Stimulated activated CD4-positive, alpha-beta T cell treated with anti-CD3 and anti-CD28 coated beads, Interleukin-1b, Interleukin-23, amount 100 ng/mL, for 4 hours (primary cell): ENCODE measurements at regions not wholly inside any gene's neighbourhood (a gene's known extent, or its start where the extent isn't known, plus 50 kb on each side); places are given as distances from the start of the nearest gene placed in this dataset.

Source experiments
- DNase-seq, 2 donors: peaks; one replicate each; pipeline ENCODE4 v3.0.0-alpha.2; 2020; ENCODE audit warnings: low read depth in 2 of 2

- no peak for DNase-seq
These were observed 273.6 kb downstream of the HRH4 start for GRCh38 chr18:24734058-24734457.

GRCh38 chr18:24735624-24736231, 275.3 kb downstream of the HRH4 start:
- DNase-seq: no peak

GRCh38 chr18:24736662-24737330, 276.4 kb downstream of the HRH4 start:
- no peak for DNase-seq

- no peak for DNase-seq
These were observed 280.4 kb downstream of the HRH4 start for GRCh38 chr18:24740829-24741228.

- DNase-seq: no peak
These were observed 280.9 kb downstream of the HRH4 start for GRCh38 chr18:24741321-24741720.

GRCh38 chr18:24741965-24742724, 281.7 kb downstream of the HRH4 start:
- DNase-seq: no peak

- no peak for DNase-seq
These were observed 294.3 kb downstream of the HRH4 start for GRCh38 chr18:24754583-24755253.

GRCh38 chr18:24756385-24756784, 295.9 kb downstream of the HRH4 start:
- DNase-seq: no peak

GRCh38 chr18:24757134-24757533, 296.7 kb downstream of the HRH4 start:
- no peak for DNase-seq

GRCh38 chr18:24761765-24762164, 301.3 kb downstream of the HRH4 start:
- DNase-seq: no peak

- no peak for DNase-seq
These were observed 302.1 kb downstream of the HRH4 start for GRCh38 chr18:24762511-24762910.

GRCh38 chr18:24763765-24764513, 303.5 kb downstream of the HRH4 start:
- DNase-seq: no peak

- no peak for DNase-seq
These were observed 304.3 kb downstream of the HRH4 start for GRCh38 chr18:24764766-24765165.

GRCh38 chr18:24766376-24766775, 305.9 kb downstream of the HRH4 start:
- no peak for DNase-seq

- no peak for DNase-seq
These were observed 310.0 kb downstream of the HRH4 start for GRCh38 chr18:24770311-24771024.

GRCh38 chr18:24771300-24771699, 310.9 kb downstream of the HRH4 start:
- DNase-seq: no peak

- DNase-seq: no peak
These were observed 312.7 kb downstream of the HRH4 start for GRCh38 chr18:24773101-24773500.

GRCh38 chr18:24776019-24776418, 315.6 kb downstream of the HRH4 start:
- DNase-seq: no peak

GRCh38 chr18:24778810-24779418, 318.5 kb downstream of the HRH4 start:
- no peak for DNase-seq

- DNase-seq: no peak
These were observed 322.1 kb downstream of the HRH4 start for GRCh38 chr18:24782566-24782965.

- no peak for DNase-seq
These were observed 324.6 kb downstream of the HRH4 start for GRCh38 chr18:24785019-24785418.
